ENCODE measurements at regions not wholly inside any gene's neighbourhood (a gene's known extent, or its start where the extent isn't known, plus 50 kb on each side); places are given as distances from the start of the nearest gene placed in this dataset.
"Not testable (repeated sequence)": the region's sequence is repeated elsewhere in the genome, so short reads cannot be mapped to it uniquely, and the experiment has no call there.

- no peak for DNase-seq
Measured at GRCh38 chr3:110248666-110249065, 823.0 kb upstream of the NECTIN3 start.

- no peak for DNase-seq
Measured at GRCh38 chr3:110253794-110254193, 817.8 kb upstream of the NECTIN3 start.

- DNase-seq, result no peak
Measured at GRCh38 chr3:110254591-110254990, 817.0 kb upstream of the NECTIN3 start.

- DNase-seq, result no peak
Measured at GRCh38 chr3:110261141-110261540, 810.5 kb upstream of the NECTIN3 start.

GRCh38 chr3:110262896-110263295 is 808.7 kb upstream of the NECTIN3 start:
- no peak for DNase-seq

- no peak for DNase-seq
Measured at GRCh38 chr3:110265302-110265701, 806.3 kb upstream of the NECTIN3 start.

- peak; percentile 16 for DNase-seq
Measured at GRCh38 chr3:110267304-110267845, 804.2 kb upstream of the NECTIN3 start.

GRCh38 chr3:110272525-110272924 is 799.1 kb upstream of the NECTIN3 start:
- no peak for DNase-seq

- no peak for DNase-seq
Measured at GRCh38 chr3:110291886-110292501, 779.6 kb upstream of the NECTIN3 start.

- DNase-seq, result no peak
Measured at GRCh38 chr3:110293660-110294059, 778.0 kb upstream of the NECTIN3 start.

- no peak for DNase-seq
Measured at GRCh38 chr3:110296885-110297284, 774.7 kb upstream of the NECTIN3 start.

- DNase-seq, result no peak
Measured at GRCh38 chr3:110301781-110302180, 769.8 kb upstream of the NECTIN3 start.

GRCh38 chr3:110307065-110307809 is 764.4 kb upstream of the NECTIN3 start:
- no peak for DNase-seq

- peak; percentile 6 for DNase-seq
Measured at GRCh38 chr3:110311541-110311940, 760.1 kb upstream of the NECTIN3 start.

GRCh38 chr3:110314512-110315114 is 757.0 kb upstream of the NECTIN3 start:
- DNase-seq, result peak; percentile 83

- DNase-seq, result no peak
Measured at GRCh38 chr3:110318108-110318507, 753.5 kb upstream of the NECTIN3 start.

GRCh38 chr3:110323349-110323748 is 748.3 kb upstream of the NECTIN3 start:
- no peak for DNase-seq

GRCh38 chr3:110324171-110324705 is 747.4 kb upstream of the NECTIN3 start:
- no peak for DNase-seq

GRCh38 chr3:110327870-110328269 is 743.7 kb upstream of the NECTIN3 start:
- no peak for DNase-seq

GRCh38 chr3:110331562-110331961 is 740.1 kb upstream of the NECTIN3 start:
- DNase-seq, result not testable (repeated sequence)

- no peak for DNase-seq
Measured at GRCh38 chr3:110332629-110333028, 739.0 kb upstream of the NECTIN3 start.

GRCh38 chr3:110341047-110341446 is 730.6 kb upstream of the NECTIN3 start:
- no peak for DNase-seq

- DNase-seq, result no peak
Measured at GRCh38 chr3:110343376-110343775, 728.2 kb upstream of the NECTIN3 start.

- DNase-seq, result no peak
Measured at GRCh38 chr3:110343945-110344344, 727.7 kb upstream of the NECTIN3 start.
